ENCODE measurements at regions not wholly inside any gene's neighbourhood (a gene's known extent, or its start where the extent isn't known, plus 50 kb on each side); places are given as distances from the start of the nearest gene placed in this dataset.

DNA sequence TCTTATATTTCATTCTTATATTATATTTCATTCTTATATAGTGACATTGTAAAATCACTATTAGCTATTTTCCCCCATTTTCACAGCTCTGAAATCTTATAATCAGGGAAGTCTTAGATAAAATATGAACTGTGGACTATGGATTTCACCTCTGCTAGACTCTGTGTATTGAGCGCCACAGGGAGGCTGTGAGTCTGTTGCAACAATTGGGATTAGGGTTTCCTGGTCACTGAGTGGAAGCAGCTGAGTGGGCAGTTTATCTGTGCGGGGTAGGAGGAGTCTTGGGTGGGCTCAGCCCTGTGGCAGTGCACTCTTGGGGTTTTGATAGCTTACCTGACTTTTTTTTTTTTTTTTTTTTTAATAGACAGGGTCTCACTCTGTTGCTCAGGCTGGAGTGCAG is 249.5 kb downstream of the PTTG2 start:
- TF ChIP-seq, protein P1, sequence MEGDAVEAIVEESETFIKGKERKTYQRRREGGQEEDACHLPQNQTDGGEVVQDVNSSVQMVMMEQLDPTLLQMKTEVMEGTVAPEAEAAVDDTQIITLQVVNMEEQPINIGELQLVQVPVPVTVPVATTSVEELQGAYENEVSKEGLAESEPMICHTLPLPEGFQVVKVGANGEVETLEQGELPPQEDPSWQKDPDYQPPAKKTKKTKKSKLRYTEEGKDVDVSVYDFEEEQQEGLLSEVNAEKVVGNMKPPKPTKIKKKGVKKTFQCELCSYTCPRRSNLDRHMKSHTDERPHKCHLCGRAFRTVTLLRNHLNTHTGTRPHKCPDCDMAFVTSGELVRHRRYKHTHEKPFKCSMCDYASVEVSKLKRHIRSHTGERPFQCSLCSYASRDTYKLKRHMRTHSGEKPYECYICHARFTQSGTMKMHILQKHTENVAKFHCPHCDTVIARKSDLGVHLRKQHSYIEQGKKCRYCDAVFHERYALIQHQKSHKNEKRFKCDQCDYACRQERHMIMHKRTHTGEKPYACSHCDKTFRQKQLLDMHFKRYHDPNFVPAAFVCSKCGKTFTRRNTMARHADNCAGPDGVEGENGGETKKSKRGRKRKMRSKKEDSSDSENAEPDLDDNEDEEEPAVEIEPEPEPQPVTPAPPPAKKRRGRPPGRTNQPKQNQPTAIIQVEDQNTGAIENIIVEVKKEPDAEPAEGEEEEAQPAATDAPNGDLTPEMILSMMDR (IDR thresholded peaks at IDR 0.05; ENCODE audit: low read length): no peak
- no peak for TF ChIP-seq EZH2 (IDR thresholded peaks at IDR 0.05; ENCODE audit: borderline replicate concordance, low read length)
- H3K9me3 ChIP-seq (ENCODE audit: low read length): no peaks in the 10 kb centered on the region
- no peak overlapping the region for H3K27ac ChIP-seq (ENCODE audit: low read depth, low read length, poor library complexity, severe bottlenecking)
- no peak overlapping the region for H3K4me3 ChIP-seq (ENCODE audit: low read depth, low read length, poor library complexity, severe bottlenecking)
- H3F3A ChIP-seq (ENCODE audit: insufficient read depth, low read length): no peaks in the 10 kb centered on the region
- H3K79me2 ChIP-seq (ENCODE audit: insufficient read depth, low read length): no peaks in the 10 kb centered on the region
- H2AFZ ChIP-seq (ENCODE audit: low read length): no peak overlapping the region
- H3K4me2 ChIP-seq (ENCODE audit: low read length): no peak overlapping the region
- no peaks in the 10 kb centered on the region for H3K36me3 ChIP-seq (ENCODE audit: insufficient read depth, low read length)
- no peaks in the 10 kb centered on the region for H3K4me1 ChIP-seq (ENCODE audit: insufficient read depth, low read length, severe bottlenecking)
- H3K9ac ChIP-seq (ENCODE audit: low read length): no peak overlapping the region
- peaks cover 3% of the 10 kb centered on the region; the same call in 1 of the 2 replicates for H3K27me3 ChIP-seq (ENCODE audit: insufficient read depth, low read length)
- H3K9me2 ChIP-seq (ENCODE audit: low read depth, low read length): no peaks in the 10 kb centered on the region
- H4K20me1 ChIP-seq (ENCODE audit: insufficient read depth, low read length): no peaks in the 10 kb centered on the region

DNA sequence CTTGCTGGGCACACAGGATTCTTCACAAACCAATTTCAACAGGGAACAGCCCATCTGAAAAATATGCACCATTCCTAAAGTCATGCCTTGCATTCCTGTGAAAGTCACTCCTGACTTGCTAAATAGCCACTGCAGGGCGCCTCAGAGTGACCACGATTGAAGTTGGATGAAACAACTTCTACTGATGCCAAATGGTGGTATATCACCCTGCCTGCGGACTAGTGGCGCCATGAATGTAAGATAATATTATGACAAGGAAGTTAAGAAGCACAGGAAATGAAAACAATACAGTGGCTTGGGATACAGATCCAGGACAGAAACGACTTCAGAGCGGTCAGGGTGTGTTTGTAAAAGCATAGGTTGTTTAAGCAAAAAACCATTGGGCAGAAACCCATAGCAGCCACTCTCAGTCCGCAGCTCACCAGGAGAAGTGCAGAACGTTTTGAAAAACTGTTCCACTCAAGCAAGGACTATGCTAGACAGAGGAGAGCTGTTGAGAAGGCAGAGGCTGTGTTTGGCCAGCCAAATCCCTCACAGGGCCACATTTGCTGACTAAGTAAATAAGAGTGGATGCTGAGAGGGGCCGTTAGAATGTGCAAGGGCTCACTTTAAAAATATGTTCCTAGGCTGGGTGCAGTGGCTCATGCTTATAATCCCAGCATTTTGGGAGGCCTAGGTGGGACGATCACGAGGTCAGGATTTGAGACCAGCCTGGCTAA is 250.4 kb downstream of the PTTG2 start:
- Histone ChIP-seq H2AFZ (ENCODE audit: low read length) (no peak overlapping the region), H3K9ac (ENCODE audit: low read length) (no peak overlapping the region), H3K27me3 (ENCODE audit: insufficient read depth, low read length) (peaks cover 3% of the 10 kb centered on the region; the same call in 1 of the 2 replicates), H3K4me3 (ENCODE audit: low read depth, low read length, poor library complexity, severe bottlenecking) (no peak overlapping the region), H3K9me3 (ENCODE audit: low read length) (no peaks in the 10 kb centered on the region), H3K27ac (ENCODE audit: low read depth, low read length, poor library complexity, severe bottlenecking) (no peak overlapping the region), H3K79me2 (ENCODE audit: insufficient read depth, low read length) (no peaks in the 10 kb centered on the region), H3K36me3 (ENCODE audit: insufficient read depth, low read length) (no peaks in the 10 kb centered on the region), H4K20me1 (ENCODE audit: insufficient read depth, low read length) (no peaks in the 10 kb centered on the region), H3F3A (ENCODE audit: insufficient read depth, low read length) (no peaks in the 10 kb centered on the region), H3K4me2 (ENCODE audit: low read length) (no peak overlapping the region), H3K4me1 (ENCODE audit: insufficient read depth, low read length, severe bottlenecking) (no peaks in the 10 kb centered on the region), H3K9me2 (ENCODE audit: low read depth, low read length) (no peaks in the 10 kb centered on the region)
- no peak for TF ChIP-seq EZH2 (IDR thresholded peaks at IDR 0.05; ENCODE audit: borderline replicate concordance, low read length)
- TF ChIP-seq, protein P1 (IDR thresholded peaks at IDR 0.05; ENCODE audit: low read length): no peak

DNA sequence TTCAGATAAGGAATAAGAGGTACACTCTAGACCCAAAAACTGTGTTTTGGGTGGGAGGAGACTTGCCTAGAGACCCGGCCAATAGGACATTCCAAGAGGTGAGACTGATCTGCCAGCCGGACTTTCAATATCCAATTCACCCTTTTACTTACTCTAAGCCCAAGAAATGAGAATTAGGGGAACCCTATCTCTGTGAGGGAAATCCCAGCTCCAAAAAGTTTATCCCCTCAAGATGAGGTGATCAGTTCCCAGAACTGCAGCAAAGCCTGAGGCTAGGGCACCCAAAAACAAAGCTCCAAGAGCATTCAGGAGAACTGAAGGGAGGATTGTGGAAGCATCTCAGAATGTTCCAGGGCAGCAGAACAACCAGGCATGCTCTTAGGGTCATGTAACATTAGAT is 251.7 kb downstream of the PTTG2 start:
- Histone ChIP-seq H3K79me2 (ENCODE audit: insufficient read depth, low read length) (no peaks in the 10 kb centered on the region), H3K9me3 (ENCODE audit: low read length) (no peaks in the 10 kb centered on the region), H3K9me2 (ENCODE audit: low read depth, low read length) (no peaks in the 10 kb centered on the region), H3K4me1 (ENCODE audit: insufficient read depth, low read length, severe bottlenecking) (no peaks in the 10 kb centered on the region), H2AFZ (ENCODE audit: low read length) (no peak overlapping the region), H4K20me1 (ENCODE audit: insufficient read depth, low read length) (no peaks in the 10 kb centered on the region), H3K4me3 (ENCODE audit: low read depth, low read length, poor library complexity, severe bottlenecking) (no peak overlapping the region), H3F3A (ENCODE audit: insufficient read depth, low read length) (no peaks in the 10 kb centered on the region), H3K36me3 (ENCODE audit: insufficient read depth, low read length) (no peaks in the 10 kb centered on the region), H3K4me2 (ENCODE audit: low read length) (no peak overlapping the region), H3K27me3 (ENCODE audit: insufficient read depth, low read length) (peaks cover 3% of the 10 kb centered on the region; the same call in 1 of the 2 replicates), H3K27ac (ENCODE audit: low read depth, low read length, poor library complexity, severe bottlenecking) (no peak overlapping the region), H3K9ac (ENCODE audit: low read length) (no peak overlapping the region)
- TF ChIP-seq, protein P1 (IDR thresholded peaks at IDR 0.05; ENCODE audit: low read length): no peak
- no peak for TF ChIP-seq EZH2 (IDR thresholded peaks at IDR 0.05; ENCODE audit: borderline replicate concordance, low read length)

Data from OCI-LY1 (cell line).